ENCODE measurements at regions not wholly inside any gene's neighbourhood (a gene's known extent, or its start where the extent isn't known, plus 50 kb on each side); places are given as distances from the start of the nearest gene placed in this dataset.

- H3K9ac ChIP-seq (ENCODE audit: low read length) = no peak overlapping the region
- TF ChIP-seq EZH2phosphoT487 (conservative IDR thresholded peaks at IDR 0.05; ENCODE audit: low read length) = no peak
- TF ChIP-seq CTCF (IDR thresholded peaks at IDR 0.05; ENCODE audit: insufficient read depth, low read length, poor library complexity, severe bottlenecking) = no peak
- no peaks in the 10 kb centered on the region for H4K20me1 ChIP-seq (ENCODE audit: low read depth, low read length)
- no peak overlapping the region for H2AFZ ChIP-seq (ENCODE audit: low read depth, low read length, severe bottlenecking)
- no peaks in the 10 kb centered on the region for H3K9me3 ChIP-seq (ENCODE audit: insufficient read depth, low read length)
- H3K4me3 ChIP-seq (ENCODE audit: insufficient read depth, low read length, poor library complexity, severe bottlenecking) = no peak overlapping the region
- no peaks in the 10 kb centered on the region for H3F3A ChIP-seq (ENCODE audit: insufficient read depth)
- no peaks in the 10 kb centered on the region for H3K27me3 ChIP-seq (ENCODE audit: low read length)
- no peaks in the 10 kb centered on the region for H3K79me2 ChIP-seq (ENCODE audit: insufficient read depth, low read length)
- H3K36me3 ChIP-seq (ENCODE audit: low read length) = no peaks in the 10 kb centered on the region
- H3K9me2 ChIP-seq (replicated peaks; ENCODE audit: insufficient read depth, low read length) = no peaks in the 10 kb centered on the region
- H3K4me2 ChIP-seq (ENCODE audit: low read depth, low read length, poor library complexity, severe bottlenecking) = no peak overlapping the region
- H3K27ac ChIP-seq (ENCODE audit: low read depth, low read length) = no peak overlapping the region
These were observed 736.5 kb downstream of the CETN3 start for GRCh38 chr5:89673019-89673418.

- Histone ChIP-seq H3F3A (ENCODE audit: insufficient read depth) (no peaks in the 10 kb centered on the region), H3K4me3 (ENCODE audit: insufficient read depth, low read length, poor library complexity, severe bottlenecking) (no peak overlapping the region)
- TF ChIP-seq CTCF (IDR thresholded peaks at IDR 0.05; ENCODE audit: insufficient read depth, low read length, poor library complexity, severe bottlenecking) (no peak), EZH2phosphoT487 (conservative IDR thresholded peaks at IDR 0.05; ENCODE audit: low read length) (no peak)
These were observed 740.7 kb downstream of the CETN3 start for GRCh38 chr5:89668821-89669220.

GRCh38 chr5:89662499-89662898 is 747.1 kb downstream of the CETN3 start:
- Histone ChIP-seq H3K4me3 (ENCODE audit: insufficient read depth, low read length, poor library complexity, severe bottlenecking) (no peak overlapping the region), H2AFZ (ENCODE audit: low read depth, low read length, severe bottlenecking) (no peak overlapping the region), H3K36me3 (ENCODE audit: low read length) (no peaks in the 10 kb centered on the region), H3K9me2 (replicated peaks; ENCODE audit: insufficient read depth, low read length) (no peaks in the 10 kb centered on the region), H3K9ac (ENCODE audit: low read length) (no peak overlapping the region), H3K4me2 (ENCODE audit: low read depth, low read length, poor library complexity, severe bottlenecking) (no peak overlapping the region), H4K20me1 (ENCODE audit: low read depth, low read length) (no peaks in the 10 kb centered on the region), H3F3A (ENCODE audit: insufficient read depth) (no peaks in the 10 kb centered on the region), H3K79me2 (ENCODE audit: insufficient read depth, low read length) (no peaks in the 10 kb centered on the region), H3K27me3 (ENCODE audit: low read length) (no peaks in the 10 kb centered on the region), H3K27ac (ENCODE audit: low read depth, low read length) (no peak overlapping the region), H3K9me3 (ENCODE audit: insufficient read depth, low read length) (no peaks in the 10 kb centered on the region)
- no peak for TF ChIP-seq EZH2phosphoT487 (conservative IDR thresholded peaks at IDR 0.05; ENCODE audit: low read length)
- no peak for TF ChIP-seq CTCF (IDR thresholded peaks at IDR 0.05; ENCODE audit: insufficient read depth, low read length, poor library complexity, severe bottlenecking)

More at GRCh38 chr5:89668821-89669220, 740.7 kb downstream of the CETN3 start:
- H3K9me2 ChIP-seq (replicated peaks; ENCODE audit: insufficient read depth, low read length) = no peaks in the 10 kb centered on the region
- H3K27me3 ChIP-seq (ENCODE audit: low read length) = no peaks in the 10 kb centered on the region
- no peaks in the 10 kb centered on the region for H3K36me3 ChIP-seq (ENCODE audit: low read length)
- no peak overlapping the region for H3K9ac ChIP-seq (ENCODE audit: low read length)
- no peaks in the 10 kb centered on the region for H4K20me1 ChIP-seq (ENCODE audit: low read depth, low read length)
- H3K9me3 ChIP-seq (ENCODE audit: insufficient read depth, low read length) = no peaks in the 10 kb centered on the region
- no peak overlapping the region for H3K4me2 ChIP-seq (ENCODE audit: low read depth, low read length, poor library complexity, severe bottlenecking)
- H3K79me2 ChIP-seq (ENCODE audit: insufficient read depth, low read length) = no peaks in the 10 kb centered on the region
- no peak overlapping the region for H3K27ac ChIP-seq (ENCODE audit: low read depth, low read length)
- H2AFZ ChIP-seq (ENCODE audit: low read depth, low read length, severe bottlenecking) = no peak overlapping the region

Data from SU-DHL-6 (cell line).